CD4-positive, alpha-beta memory T cell (primary cell): ENCODE measurements at regions not wholly inside any gene's neighbourhood (a gene's known extent, or its start where the extent isn't known, plus 50 kb on each side); places are given as distances from the start of the nearest gene placed in this dataset.
"Not testable (repeated sequence)": the region's sequence is repeated elsewhere in the genome, so short reads cannot be mapped to it uniquely, and the experiment has no call there.

Source experiments
- CTCF ChIA-PET: fragments of 350-600 bp; sonication (Branson Sonifier 250); formaldehyde crosslinking; loops from one replicate; lab custom pipeline; 2021; ENCODE audit warnings: inconsistent platforms; ENCODE audit not compliant: partially characterized antibody; lab: Charles Lee
- POLR2A ChIA-PET: fragments of 350-600 bp; sonication (Branson Sonifier 250); formaldehyde crosslinking; loops from one replicate; lab custom pipeline; 2021; ENCODE audit not compliant: partially characterized antibody; lab: Charles Lee
- DNase-seq, 5 donors: peaks; one replicate each; pipeline versions ENCODE4 v3.0.0 to v3.0.0-alpha.2; 2020 to 2022; ENCODE audit warnings: mixed read lengths in 1 of 5
- H3K27ac ChIP-seq: one replicate; pipeline ENCODE4 v1.7.0; 2013; ENCODE audit warnings: low read depth, low read length
- H3K27me3 ChIP-seq: 2 replicates; pipeline ENCODE4 v1.7.0; 2013; ENCODE audit warnings: mild to moderate bottlenecking, low read length, moderate library complexity; ENCODE audit not compliant: insufficient read depth
- H3K36me3 ChIP-seq: 2 replicates; pipeline ENCODE4 v1.7.0; 2013; ENCODE audit warnings: mild to moderate bottlenecking, low read length, moderate library complexity; ENCODE audit not compliant: insufficient read depth
- H3K4me1 ChIP-seq: 2 replicates; pipeline ENCODE4 v1.7.0; 2013; ENCODE audit warnings: mild to moderate bottlenecking, low read length, moderate library complexity; ENCODE audit not compliant: insufficient read depth
- H3K4me3 ChIP-seq, 2 donors: one replicate each; pipeline ENCODE4 v1.7.0; 2013; ENCODE audit warnings: low read length in 2 of 2, mild to moderate bottlenecking in 1 of 2
- H3K9me3 ChIP-seq, 2 donors: one replicate each; pipeline ENCODE4 v1.7.0; 2013; ENCODE audit warnings: low read length in 2 of 2, control low read depth in 1 of 2; ENCODE audit not compliant: control insufficient read depth in 1 of 2
- H3K27ac Mint-ChIP-seq, 7 donors: one replicate each; pipeline ENCODE4 v1.8.0; 2020 to 2021; ENCODE audit warnings: mixed read lengths in 7 of 7, mild to moderate bottlenecking in 6 of 7, inconsistent platforms in 3 of 7, moderate library complexity in 3 of 7
- H3K27me3 Mint-ChIP-seq, 2 donors: one replicate each; pipeline ENCODE4 v1.8.0; 2020 to 2021; ENCODE audit warnings: mixed read lengths in 2 of 2
- H3K36me3 Mint-ChIP-seq, 2 donors: one replicate each; pipeline ENCODE4 v1.8.0; 2020 to 2021; ENCODE audit warnings: mixed read lengths in 2 of 2, inconsistent platforms in 1 of 2, mild to moderate bottlenecking in 1 of 2
- H3K4me1 Mint-ChIP-seq, 4 donors: one replicate each; pipeline ENCODE4 v1.8.0; 2020 to 2021; ENCODE audit warnings: mixed read lengths in 4 of 4, mild to moderate bottlenecking in 1 of 4
- H3K4me3 Mint-ChIP-seq, 8 donors: one replicate each; pipeline ENCODE4 v1.8.0; 2020 to 2021; ENCODE audit warnings: mixed read lengths in 8 of 8, mild to moderate bottlenecking in 7 of 8, moderate library complexity in 6 of 8, inconsistent platforms in 3 of 8
- H3K9me3 Mint-ChIP-seq, 8 donors: one replicate each; pipeline ENCODE4 v1.8.0; 2020 to 2021; ENCODE audit warnings: mixed read lengths in 8 of 8, mild to moderate bottlenecking in 5 of 8, inconsistent platforms in 3 of 8, moderate library complexity in 1 of 8
- intact Hi-C: fragments of 100-400 bp; cut with micrococcal nuclease; formaldehyde crosslinking; loops from one replicate; pipeline ENCODE4 v1.15.1; 2023

DNA sequence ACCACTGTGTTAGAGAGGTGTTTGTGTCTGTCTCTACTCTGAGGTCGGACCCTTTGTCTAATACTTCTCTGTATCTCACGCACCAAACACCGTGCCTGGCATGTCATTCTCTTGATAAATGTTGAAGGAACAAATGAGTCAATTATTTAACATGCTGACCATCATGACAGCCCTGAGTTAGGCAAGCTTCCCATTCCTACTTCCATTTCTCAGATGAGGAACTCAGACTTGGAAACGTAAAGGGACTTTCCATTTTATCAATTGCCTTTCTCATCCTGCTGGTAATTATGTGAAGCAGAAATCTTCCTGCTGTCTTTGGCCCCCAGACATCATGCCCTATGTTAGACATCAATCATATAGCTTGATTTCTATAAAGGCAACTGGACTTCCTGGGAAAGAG lies 227.0 kb upstream of the ECI2 start:
- no peak for DNase-seq
- Mint-ChIP-seq H3K4me1 (no peaks in the 10 kb centered on the region), H3K9me3 (peaks cover 0 to 2% (median 0%) of the 10 kb centered on the region in 8 donors), H3K27me3 (peaks cover 5% of the 10 kb centered on the region in 2 donors), H3K36me3 (no peaks in the 10 kb centered on the region), H3K27ac (no peak overlapping the region), H3K4me3 (no peak overlapping the region)
- CTCF ChIA-PET: no interaction called here
- Histone ChIP-seq H3K9me3 (no peaks in the 10 kb centered on the region), H3K27me3 (no peaks in the 10 kb centered on the region), H3K4me1 (no peaks in the 10 kb centered on the region), H3K27ac (no peak overlapping the region), H3K4me3 (no peak overlapping the region), H3K36me3 (no peaks in the 10 kb centered on the region)
- POLR2A ChIA-PET: no interaction called here
- intact Hi-C loops: no loop called here

DNA sequence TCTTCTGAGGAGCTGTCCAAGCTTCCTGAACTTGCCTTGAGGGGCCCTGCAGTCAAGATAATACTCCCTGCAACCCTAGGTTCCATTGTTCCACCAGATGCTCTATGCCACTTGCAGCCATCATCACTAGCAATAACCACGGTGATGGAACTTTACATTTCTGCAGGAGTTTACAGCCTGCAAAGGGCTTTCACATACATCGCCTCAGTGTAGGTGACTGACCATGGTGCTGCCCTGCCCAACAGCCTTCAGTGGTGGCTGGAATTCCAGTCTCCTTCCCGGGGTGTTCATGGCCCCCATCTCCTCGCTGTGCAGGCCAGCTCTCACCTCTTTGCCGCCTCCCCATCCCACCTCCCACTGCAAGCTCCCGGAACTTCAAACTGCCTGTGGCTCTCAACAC lies 225.5 kb upstream of the ECI2 start:
- H3K27ac ChIP-seq: no peak overlapping the region
- ChIA-PET CTCF (no interaction called here), POLR2A (no interaction called here)
- no peak overlapping the region for H3K27ac Mint-ChIP-seq
- H3K9me3 ChIP-seq: no peaks in the 10 kb centered on the region
- peaks cover 3 to 5% of the 10 kb centered on the region in 2 donors for H3K27me3 Mint-ChIP-seq
- H3K4me1 ChIP-seq: no peaks in the 10 kb centered on the region
- H3K4me1 Mint-ChIP-seq: no peaks in the 10 kb centered on the region
- no peak overlapping the region for H3K4me3 ChIP-seq
- peaks cover 0 to 4% (median 0%) of the 10 kb centered on the region in 8 donors for H3K9me3 Mint-ChIP-seq
- no peaks in the 10 kb centered on the region for H3K36me3 Mint-ChIP-seq
- no peaks in the 10 kb centered on the region for H3K36me3 ChIP-seq
- no peaks in the 10 kb centered on the region for H3K27me3 ChIP-seq
- no peak for DNase-seq
- no peak overlapping the region for H3K4me3 Mint-ChIP-seq
- intact Hi-C loops: no loop called here

DNA sequence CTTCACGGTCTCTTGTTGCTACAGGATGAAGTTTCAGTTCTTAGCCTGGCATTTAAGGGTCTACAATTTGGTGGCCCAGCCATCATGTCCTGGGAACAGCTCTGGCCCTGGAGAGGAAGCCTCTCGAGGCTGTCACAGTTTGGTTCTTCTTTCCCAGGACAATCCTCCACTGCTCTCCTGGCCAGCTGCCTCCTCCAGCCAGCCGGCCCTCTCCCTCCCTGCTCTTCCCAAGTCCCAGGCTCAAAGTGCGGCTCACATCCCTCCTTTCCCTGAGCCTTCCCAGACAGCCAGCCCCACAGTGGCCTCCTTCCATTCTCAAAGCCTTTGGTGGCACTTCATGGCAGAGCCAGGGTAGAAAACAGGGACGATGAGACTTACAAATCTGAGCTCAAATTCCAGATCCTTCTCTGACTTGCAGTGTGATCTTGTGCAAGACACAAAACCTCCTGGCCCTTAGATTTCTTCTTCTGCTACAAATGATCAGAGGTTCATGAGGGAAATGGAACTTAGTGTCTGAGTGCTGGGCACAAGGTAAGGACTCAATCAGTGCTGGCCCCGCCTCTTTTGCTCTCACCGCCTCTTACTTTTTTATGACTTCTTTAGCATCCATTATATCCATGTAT lies 223.8 kb upstream of the ECI2 start:
- Mint-ChIP-seq H3K4me1 (no peaks in the 10 kb centered on the region), H3K9me3 (peaks cover 0 to 4% (median 0%) of the 10 kb centered on the region in 8 donors), H3K27me3 (peaks cover 3 to 5% of the 10 kb centered on the region in 2 donors), H3K27ac (no peak overlapping the region), H3K36me3 (no peaks in the 10 kb centered on the region), H3K4me3 (no peak overlapping the region)
- ChIA-PET POLR2A (no interaction called here), CTCF (no interaction called here)
- Histone ChIP-seq H3K27me3 (no peaks in the 10 kb centered on the region), H3K36me3 (no peaks in the 10 kb centered on the region), H3K27ac (no peak overlapping the region), H3K4me1 (no peaks in the 10 kb centered on the region), H3K9me3 (no peaks in the 10 kb centered on the region), H3K4me3 (no peak overlapping the region)
- DNase-seq: no peak
- intact Hi-C loops: no loop called here

DNA sequence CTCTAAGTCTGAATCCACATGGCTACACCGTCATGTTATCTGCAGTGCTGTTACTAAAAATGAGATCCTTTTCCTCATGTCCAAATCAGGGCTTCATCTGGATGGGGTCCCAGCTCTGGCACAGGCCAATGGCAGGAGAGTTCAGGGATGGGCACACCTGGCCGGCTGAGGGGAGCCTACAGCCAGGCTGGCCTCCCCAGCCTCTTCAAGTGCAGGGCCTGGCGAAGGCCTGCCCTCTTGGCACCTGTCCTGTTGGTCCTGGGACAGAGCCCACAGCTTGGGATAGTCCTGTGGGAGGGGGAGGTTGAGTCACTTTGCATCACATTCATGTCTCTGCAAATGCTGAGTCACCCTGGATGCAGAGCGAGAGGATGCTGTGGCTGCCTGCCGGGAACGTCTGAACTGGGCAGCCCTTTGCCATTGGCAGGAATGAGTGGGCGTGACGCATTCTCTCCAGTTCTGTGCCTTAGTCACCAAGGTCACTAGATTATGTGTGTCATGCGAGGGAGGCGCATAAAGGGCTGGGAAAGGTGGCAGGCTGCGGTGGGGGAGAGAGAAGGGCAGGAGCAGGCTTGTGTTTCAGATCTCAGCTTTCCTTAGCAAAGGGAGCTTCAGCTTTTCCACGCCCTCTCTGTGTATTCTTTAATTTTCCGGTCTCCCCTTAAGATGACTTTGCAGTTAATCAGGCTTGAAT lies 223.2 kb upstream of the ECI2 start:
- no peaks in the 10 kb centered on the region for H3K4me1 Mint-ChIP-seq

DNA sequence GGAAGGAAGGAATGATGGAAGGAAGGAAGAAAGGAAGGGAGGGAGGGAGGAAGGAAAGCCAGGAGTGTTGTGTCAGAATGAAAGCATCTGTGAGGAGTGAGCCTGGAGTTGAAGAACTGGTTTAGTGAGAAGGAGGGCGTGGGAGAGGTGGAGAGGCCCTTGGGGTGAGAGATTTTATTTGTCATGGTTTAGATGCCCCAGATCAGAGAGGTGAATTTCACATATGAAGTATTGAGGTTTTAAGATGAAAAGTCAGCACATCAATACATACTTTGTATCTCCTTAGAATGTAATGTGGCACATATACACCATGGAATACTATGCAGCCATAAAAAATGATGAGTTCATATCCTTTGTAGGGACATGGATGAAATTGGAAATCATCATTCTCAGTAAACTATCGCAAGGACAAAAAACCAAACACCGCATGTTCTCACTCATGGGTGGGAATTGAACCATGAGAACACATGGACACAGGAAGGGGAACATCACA lies 222.3 kb upstream of the ECI2 start:
- H3K4me1 Mint-ChIP-seq, H3K9me3 Mint-ChIP-seq, H3K4me3 Mint-ChIP-seq, POLR2A ChIA-PET, H3K9me3 ChIP-seq, H3K27me3 Mint-ChIP-seq, H3K27me3 ChIP-seq, H3K4me3 ChIP-seq, DNase-seq, H3K36me3 ChIP-seq, intact Hi-C loops, CTCF ChIA-PET, H3K27ac ChIP-seq, H3K36me3 Mint-ChIP-seq, H3K4me1 ChIP-seq, H3K27ac Mint-ChIP-seq: not testable (repeated sequence)

More for the DNA sequence above, 223.2 kb upstream of the ECI2 start:
- intact Hi-C loops: no loop called here
- Histone ChIP-seq H3K4me1 (no peaks in the 10 kb centered on the region), H3K9me3 (no peaks in the 10 kb centered on the region), H3K27ac (no peak overlapping the region), H3K4me3 (no peak overlapping the region), H3K36me3 (no peaks in the 10 kb centered on the region), H3K27me3 (no peaks in the 10 kb centered on the region)
- DNase-seq: no peak
- POLR2A ChIA-PET: no interaction called here
- CTCF ChIA-PET: no interaction called here
- peaks cover 0 to 4% (median 0%) of the 10 kb centered on the region in 8 donors for H3K9me3 Mint-ChIP-seq
- H3K27me3 Mint-ChIP-seq: peaks cover 3 to 5% of the 10 kb centered on the region in 2 donors
- no peak overlapping the region for H3K4me3 Mint-ChIP-seq
- H3K36me3 Mint-ChIP-seq: no peaks in the 10 kb centered on the region
- H3K27ac Mint-ChIP-seq: no peak overlapping the region

DNA sequence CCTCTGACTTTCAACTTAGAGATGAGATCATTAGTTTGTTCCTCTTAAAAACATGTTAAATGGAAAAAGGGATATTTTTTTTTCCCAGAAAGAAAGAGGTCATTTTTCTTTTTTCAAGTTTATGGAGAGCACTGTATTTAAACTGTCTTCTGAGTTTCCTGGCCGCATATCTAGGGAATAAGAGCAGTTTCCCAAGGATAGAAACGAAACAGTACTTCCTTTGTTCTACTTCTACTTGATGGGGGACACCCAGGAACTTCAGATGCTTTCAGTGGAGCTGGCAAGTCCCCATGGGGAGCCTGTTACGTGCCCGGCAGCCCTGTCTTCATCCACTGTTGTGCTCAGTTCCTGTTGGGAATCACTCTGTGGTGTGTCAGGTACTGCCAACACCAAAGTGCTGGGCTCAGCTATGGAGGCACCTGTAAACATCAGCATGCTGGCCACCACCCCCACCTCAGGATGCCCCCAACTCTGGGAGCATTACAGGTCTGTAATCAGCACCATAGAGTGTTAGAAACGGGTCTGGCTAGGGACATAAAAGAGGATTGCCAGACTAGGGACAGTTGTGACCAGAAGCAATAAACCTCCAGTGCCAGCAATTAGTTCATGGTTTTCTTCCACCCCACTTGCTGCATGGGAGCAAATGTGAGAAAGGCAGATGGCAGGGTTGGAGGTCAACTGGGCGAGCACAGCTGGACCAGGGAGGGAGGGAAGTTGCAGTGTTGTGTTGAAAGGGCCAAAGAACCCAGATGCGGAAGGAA lies 221.7 kb upstream of the ECI2 start:
- Mint-ChIP-seq H3K9me3 (peaks cover 0 to 4% (median 0%) of the 10 kb centered on the region in 8 donors), H3K4me1 (no peaks in the 10 kb centered on the region), H3K27me3 (peaks cover 2 to 3% of the 10 kb centered on the region in 2 donors), H3K36me3 (no peaks in the 10 kb centered on the region), H3K27ac (no peak overlapping the region), H3K4me3 (no peak overlapping the region)
- intact Hi-C loops: no loop called here
- H3K4me3 ChIP-seq: no peak overlapping the region
- no peaks in the 10 kb centered on the region for H3K36me3 ChIP-seq
- ChIA-PET POLR2A (no interaction called here), CTCF (no interaction called here)
- no peaks in the 10 kb centered on the region for H3K9me3 ChIP-seq
- no peaks in the 10 kb centered on the region for H3K4me1 ChIP-seq
- H3K27ac ChIP-seq: no peak overlapping the region
- H3K27me3 ChIP-seq: no peaks in the 10 kb centered on the region
- DNase-seq: no peak

DNA sequence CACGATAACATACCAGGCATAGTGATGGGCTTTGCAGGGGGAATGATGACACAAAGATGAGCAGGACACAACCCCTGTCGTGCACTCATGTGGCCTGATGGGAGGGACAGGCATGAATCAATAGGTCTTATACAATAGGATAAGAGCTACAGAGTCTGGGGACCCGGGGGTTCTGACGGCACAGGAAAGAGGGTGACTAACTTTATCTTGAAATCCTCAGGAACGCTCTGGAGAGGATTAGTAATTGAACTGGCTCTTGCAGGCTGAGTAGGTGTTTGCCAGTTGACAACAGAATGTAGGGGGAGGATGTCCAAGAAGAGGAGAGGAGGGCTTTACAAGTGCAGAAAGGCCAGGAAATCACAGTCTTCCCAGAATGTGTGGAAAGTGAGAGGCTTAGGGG lies 219.9 kb upstream of the ECI2 start:
- H3K4me1 ChIP-seq: no peaks in the 10 kb centered on the region
- no peak overlapping the region for H3K27ac Mint-ChIP-seq
- H3K36me3 Mint-ChIP-seq: no peaks in the 10 kb centered on the region
- no peak overlapping the region for H3K4me3 ChIP-seq
- no peak overlapping the region for H3K4me3 Mint-ChIP-seq
- no peaks in the 10 kb centered on the region for H3K27me3 ChIP-seq
- no peaks in the 10 kb centered on the region for H3K27me3 Mint-ChIP-seq
- DNase-seq: no peak
- H3K9me3 ChIP-seq: no peaks in the 10 kb centered on the region
- ChIA-PET CTCF (no interaction called here), POLR2A (no interaction called here)
- H3K36me3 ChIP-seq: no peaks in the 10 kb centered on the region
- intact Hi-C loops: no loop called here
- peaks cover 0 to 2% (median 0%) of the 10 kb centered on the region in 8 donors for H3K9me3 Mint-ChIP-seq
- no peak overlapping the region for H3K27ac ChIP-seq
- H3K4me1 Mint-ChIP-seq: no peaks in the 10 kb centered on the region
